OCI-LY7 (cell line): ENCODE measurements at regions not wholly inside any gene's neighbourhood (a gene's known extent, or its start where the extent isn't known, plus 50 kb on each side); places are given as distances from the start of the nearest gene placed in this dataset.

Experiments used
- CTCF ChIP-seq: fragments of 200-600 bp; sonication (generic); conservative IDR thresholded peaks from 2 replicates; pipeline ENCODE4 v1.5.1; 2014; ENCODE audit warnings: mild to moderate bottlenecking, antibody characterized with exemption, low read length, moderate library complexity, mixed read lengths
- EZH2phosphoT487 ChIP-seq: fragments of 200-600 bp; sonication (generic); IDR thresholded peaks from 2 replicates; pipeline ENCODE4 v1.6.1; 2018; ENCODE audit warnings: low read depth, borderline replicate concordance, mild to moderate bottlenecking, mixed run types, antibody characterized with exemption, low read length, moderate library complexity, mixed read lengths

- TF ChIP-seq CTCF (no peak), EZH2phosphoT487 (no peak)
Measured at GRCh38 chr18:29071869-29072268, 894.9 kb upstream of the CDH2 start.
